GM10266 (cell line): ENCODE measurements at regions not wholly inside any gene's neighbourhood (a gene's known extent, or its start where the extent isn't known, plus 50 kb on each side); places are given as distances from the start of the nearest gene placed in this dataset.

Experiments
- DNase-seq: peaks from one replicate; pipeline ENCODE4 v3.0.0; 2012; ENCODE audit errors: extremely low spot score
- TF ChIP-seq, protein P1 (sequence below): IDR thresholded peaks from 2 replicates; pipeline ENCODE4 v1.5.1; 2012; ENCODE audit warnings: mild to moderate bottlenecking, low read depth; ENCODE audit not compliant: control insufficient read depth, insufficient read depth; ENCODE audit errors: missing control alignments

DNA sequence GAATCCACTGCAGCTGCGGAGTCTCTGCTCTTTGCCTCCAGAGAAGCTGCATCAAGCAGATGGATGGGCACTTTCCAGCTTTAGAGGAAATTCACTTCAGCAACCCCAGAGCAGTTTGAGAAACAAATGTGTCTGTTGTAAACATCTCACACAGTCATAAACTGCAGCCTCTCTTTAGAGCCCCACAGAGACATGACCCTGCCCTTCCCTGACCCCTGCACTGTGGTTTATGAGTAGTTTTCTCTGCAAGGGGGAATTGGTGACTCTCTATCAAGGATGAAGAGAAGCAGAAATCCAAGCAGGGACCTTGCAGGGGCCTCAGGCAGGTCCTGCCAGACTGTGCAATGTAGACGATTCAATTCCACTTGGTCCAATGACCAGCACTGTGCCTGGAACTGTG lies 160.2 kb downstream of the SH2D4B start:
- TF ChIP-seq, protein P1, sequence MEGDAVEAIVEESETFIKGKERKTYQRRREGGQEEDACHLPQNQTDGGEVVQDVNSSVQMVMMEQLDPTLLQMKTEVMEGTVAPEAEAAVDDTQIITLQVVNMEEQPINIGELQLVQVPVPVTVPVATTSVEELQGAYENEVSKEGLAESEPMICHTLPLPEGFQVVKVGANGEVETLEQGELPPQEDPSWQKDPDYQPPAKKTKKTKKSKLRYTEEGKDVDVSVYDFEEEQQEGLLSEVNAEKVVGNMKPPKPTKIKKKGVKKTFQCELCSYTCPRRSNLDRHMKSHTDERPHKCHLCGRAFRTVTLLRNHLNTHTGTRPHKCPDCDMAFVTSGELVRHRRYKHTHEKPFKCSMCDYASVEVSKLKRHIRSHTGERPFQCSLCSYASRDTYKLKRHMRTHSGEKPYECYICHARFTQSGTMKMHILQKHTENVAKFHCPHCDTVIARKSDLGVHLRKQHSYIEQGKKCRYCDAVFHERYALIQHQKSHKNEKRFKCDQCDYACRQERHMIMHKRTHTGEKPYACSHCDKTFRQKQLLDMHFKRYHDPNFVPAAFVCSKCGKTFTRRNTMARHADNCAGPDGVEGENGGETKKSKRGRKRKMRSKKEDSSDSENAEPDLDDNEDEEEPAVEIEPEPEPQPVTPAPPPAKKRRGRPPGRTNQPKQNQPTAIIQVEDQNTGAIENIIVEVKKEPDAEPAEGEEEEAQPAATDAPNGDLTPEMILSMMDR = no peak
- DNase-seq = no peak

DNA sequence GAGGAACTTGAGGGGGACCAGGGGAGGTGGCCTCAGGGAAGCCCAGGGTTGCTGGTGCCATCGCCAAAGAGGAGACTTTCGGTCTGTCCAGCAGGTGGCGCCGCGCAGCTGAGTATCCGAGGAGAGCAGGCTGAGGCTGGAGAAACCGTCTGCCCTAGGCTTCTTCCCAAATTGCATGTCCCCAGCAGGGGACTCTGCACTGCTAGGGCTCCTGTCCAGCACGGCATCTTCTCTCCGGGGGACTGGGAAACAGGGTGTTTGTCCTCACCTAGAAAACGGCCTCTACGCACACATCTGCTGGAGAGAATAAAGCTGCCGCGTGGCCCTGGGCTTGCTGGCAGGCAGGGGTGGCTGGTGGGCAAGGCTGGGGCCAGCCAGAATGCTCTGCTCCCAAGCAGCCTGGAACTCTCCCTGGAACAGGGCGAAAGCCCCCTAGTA lies 161.9 kb downstream of the SH2D4B start:
- TF ChIP-seq, protein P1 = peak; percentile 92
- peak; percentile 66 for DNase-seq

DNA sequence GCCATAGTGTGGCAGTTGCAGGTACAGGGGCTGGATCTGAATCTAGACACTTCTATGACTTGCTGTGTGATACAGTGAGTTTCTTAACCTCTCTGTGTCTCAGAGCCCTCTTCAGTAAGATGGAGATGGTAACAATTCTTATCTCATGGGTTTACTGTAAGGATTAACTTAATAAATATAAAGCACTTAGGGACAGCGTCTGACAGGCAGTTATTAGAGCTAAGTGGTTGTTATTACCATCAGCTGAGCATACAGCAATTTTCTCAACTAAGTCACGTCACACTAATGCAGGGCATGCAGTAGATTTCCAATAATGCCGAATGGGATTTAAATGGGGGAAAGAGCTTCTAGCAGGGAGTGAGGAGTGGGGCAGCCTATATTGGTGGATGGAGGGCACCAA lies 162.6 kb downstream of the SH2D4B start:
- DNase-seq = no peak
- TF ChIP-seq, protein P1 = no peak

DNA sequence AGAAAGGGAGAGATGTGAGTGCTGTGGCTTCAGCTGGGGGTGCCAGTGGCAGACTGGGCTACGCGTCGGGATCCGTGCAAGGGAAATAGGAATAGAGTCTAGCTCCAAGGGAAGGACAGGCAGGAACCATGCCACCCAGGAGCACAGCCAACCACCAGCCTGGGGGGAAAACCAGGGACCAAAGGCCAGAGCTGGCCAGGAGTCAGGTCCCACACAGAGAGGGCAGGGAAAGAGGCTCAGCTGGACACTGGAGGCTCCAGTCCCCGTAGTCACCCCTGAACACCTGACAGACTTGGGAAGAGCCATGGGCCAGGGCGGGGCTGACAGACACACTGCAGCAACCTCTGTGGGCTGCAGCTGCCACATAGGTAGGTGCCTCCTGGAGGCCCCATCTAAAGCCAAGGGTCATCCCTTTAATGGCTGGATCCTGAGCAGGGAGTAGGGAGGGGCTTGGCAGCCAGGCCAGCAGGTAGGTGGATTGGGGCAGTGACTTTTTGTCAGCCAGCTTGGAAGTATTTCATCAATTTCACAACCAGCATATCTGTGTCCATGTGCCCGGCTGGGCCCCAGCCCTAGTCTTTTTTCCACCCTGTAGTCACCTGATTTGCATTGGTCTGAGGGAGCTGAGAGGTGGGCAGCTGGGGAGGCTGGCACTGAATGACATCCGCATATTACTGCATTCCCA lies 163.2 kb downstream of the SH2D4B start:
- DNase-seq = no peak
- TF ChIP-seq, protein P1 = no peak

DNA sequence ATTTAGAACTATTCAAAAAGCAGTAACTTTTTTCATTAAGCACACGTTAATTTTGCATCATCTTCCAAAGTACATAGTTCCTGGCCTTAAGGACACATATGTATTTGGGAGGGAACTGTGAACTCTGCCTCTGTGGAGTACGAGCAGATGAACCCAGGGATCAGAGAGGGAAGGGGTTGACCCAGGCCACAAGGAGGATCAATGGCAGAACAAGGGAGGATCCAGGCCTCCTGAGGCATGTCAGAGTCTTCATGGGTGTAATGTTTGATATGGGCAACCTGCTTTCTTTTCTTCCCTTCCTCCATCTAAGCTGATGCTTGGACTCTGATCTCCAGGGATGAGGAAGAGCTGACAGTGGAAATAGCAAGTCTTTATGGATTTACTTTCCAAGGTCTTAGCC lies 164.0 kb downstream of the SH2D4B start:
- TF ChIP-seq, protein P1 = no peak
- no peak for DNase-seq

DNA sequence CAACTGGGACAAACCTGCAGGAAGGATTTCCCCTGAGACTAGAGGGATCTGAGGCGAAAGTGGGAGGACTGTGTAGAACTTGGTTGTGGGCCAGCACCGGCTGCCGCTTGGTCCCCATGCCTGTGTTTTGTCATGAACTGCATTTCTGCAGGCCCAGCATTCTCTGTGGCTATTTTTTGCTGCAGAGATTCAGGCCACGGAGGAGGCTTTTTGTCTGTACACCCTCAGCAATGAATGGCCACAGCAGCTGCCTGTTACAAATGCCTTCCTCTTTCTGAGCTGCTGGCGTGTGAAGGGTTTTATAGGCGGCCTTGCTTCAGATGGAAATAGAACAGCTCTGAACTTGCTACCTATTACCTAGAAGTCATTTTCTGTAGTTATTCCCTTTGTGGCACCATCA lies 164.4 kb downstream of the SH2D4B start:
- DNase-seq = no peak
- TF ChIP-seq, protein P1 = no peak

DNA sequence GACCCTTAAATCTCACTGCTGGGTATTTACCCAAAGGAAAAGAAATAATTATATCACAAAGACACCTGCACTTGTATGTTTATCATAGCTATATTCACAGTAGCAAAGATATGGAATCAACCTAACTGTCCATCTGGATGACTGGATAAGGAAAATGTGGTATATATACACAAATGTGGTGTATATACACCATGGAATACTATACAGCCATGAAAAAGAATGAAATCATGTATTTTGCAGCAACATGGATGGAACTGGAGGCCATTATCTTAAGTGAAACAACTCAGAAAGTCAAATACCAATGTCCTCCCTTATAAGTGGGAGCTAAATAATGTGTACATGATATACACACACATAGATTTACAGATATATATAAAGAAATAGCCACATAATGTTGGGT lies 168.2 kb downstream of the SH2D4B start:
- TF ChIP-seq, protein P1 = no peak
- no peak for DNase-seq
